Astrocyte of the cerebellum (primary cell): ENCODE measurements at regions not wholly inside any gene's neighbourhood (a gene's known extent, or its start where the extent isn't known, plus 50 kb on each side); places are given as distances from the start of the nearest gene placed in this dataset.

Source experiments
- DNase-seq: peaks from one replicate; pipeline ENCODE4 v3.0.0-alpha.2; 2011; ENCODE audit warnings: low read depth
- H3K4me3 ChIP-seq: 2 replicates; pipeline ENCODE4 v1.5.1; 2011; ENCODE audit warnings: mild to moderate bottlenecking, low read depth, low read length, moderate library complexity
- in situ Hi-C: cut with HindIII; loops from 2 replicates; pipeline ENCODE4 v1.10.0; 2017; ENCODE audit warnings: low sequenced_read_pairs
- TF ChIP-seq, protein P1 (sequence below): IDR thresholded peaks from 2 replicates; pipeline ENCODE4 v1.5.1; 2012; ENCODE audit warnings: low read length, low read depth, moderate library complexity, mild to moderate bottlenecking; ENCODE audit errors: missing control alignments

DNA sequence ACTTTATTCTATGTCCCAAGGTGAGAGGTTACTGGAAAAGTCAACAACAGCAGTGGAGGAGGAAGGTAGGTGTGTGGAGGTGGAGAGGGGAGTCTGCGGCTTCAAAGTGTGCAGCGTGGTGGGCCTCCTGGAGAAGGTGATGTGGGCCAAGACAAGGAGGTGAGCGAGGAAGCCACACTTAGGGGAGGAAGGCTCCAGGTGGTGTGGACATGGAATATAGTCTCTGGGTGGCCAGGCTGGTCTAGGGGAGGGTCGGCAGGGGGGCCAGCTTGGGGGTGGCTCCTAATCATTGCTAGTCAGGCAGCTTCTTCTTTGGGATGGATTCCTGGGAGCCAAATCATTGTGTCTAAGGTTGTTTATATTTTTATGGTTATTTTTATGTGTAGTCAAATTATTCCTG is 111.5 kb upstream of the CDH4 start:
- TF ChIP-seq, protein P1, sequence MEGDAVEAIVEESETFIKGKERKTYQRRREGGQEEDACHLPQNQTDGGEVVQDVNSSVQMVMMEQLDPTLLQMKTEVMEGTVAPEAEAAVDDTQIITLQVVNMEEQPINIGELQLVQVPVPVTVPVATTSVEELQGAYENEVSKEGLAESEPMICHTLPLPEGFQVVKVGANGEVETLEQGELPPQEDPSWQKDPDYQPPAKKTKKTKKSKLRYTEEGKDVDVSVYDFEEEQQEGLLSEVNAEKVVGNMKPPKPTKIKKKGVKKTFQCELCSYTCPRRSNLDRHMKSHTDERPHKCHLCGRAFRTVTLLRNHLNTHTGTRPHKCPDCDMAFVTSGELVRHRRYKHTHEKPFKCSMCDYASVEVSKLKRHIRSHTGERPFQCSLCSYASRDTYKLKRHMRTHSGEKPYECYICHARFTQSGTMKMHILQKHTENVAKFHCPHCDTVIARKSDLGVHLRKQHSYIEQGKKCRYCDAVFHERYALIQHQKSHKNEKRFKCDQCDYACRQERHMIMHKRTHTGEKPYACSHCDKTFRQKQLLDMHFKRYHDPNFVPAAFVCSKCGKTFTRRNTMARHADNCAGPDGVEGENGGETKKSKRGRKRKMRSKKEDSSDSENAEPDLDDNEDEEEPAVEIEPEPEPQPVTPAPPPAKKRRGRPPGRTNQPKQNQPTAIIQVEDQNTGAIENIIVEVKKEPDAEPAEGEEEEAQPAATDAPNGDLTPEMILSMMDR = no peak
- no peak for DNase-seq
- no peak overlapping the region for H3K4me3 ChIP-seq
- in situ Hi-C loops = no loop called here

DNA sequence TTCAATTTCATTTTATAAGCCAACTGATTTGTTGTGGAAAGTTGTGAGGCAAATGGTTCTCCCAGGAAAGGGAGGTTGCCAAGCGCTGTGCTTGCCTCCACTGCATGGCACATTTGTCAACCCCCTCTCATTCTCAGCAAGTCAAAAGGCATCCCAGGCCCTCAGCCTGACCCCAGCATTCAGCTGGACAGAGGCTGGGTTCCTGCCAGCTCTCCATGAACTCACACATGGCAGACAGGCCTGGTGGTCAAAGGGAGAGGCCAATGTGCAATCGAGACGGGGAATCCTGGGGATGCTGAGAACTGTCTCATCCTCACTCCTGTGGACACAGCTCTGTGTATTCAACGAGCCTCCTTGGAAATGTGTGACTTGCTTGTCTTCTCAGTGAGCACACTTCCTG is 106.0 kb upstream of the CDH4 start:
- DNase-seq = no peak
- H3K4me3 ChIP-seq = no peak overlapping the region
- TF ChIP-seq, protein P1 = no peak
- in situ Hi-C loops = no loop called here

DNA sequence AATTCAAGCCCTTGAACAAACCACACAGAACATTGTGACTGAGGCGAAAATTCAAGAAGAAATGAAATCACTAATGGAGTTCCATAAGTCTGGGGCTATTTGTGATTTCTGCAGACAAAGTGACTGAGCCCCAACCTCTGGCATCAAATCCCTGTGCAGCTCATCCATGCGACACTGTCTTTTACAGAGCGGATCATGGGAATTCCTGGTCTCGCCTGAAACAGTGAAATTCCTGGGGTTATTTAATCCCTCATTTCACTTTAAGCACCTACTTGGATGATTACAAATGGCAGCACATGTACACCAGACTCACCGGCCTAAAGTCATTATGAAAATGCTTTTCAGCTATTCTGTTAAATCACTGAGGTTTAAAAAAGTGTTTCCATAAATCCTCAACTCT is 102.4 kb upstream of the CDH4 start:
- in situ Hi-C loops = no loop called here
- TF ChIP-seq, protein P1 = no peak
- no peak overlapping the region for H3K4me3 ChIP-seq
- no peak for DNase-seq

DNA sequence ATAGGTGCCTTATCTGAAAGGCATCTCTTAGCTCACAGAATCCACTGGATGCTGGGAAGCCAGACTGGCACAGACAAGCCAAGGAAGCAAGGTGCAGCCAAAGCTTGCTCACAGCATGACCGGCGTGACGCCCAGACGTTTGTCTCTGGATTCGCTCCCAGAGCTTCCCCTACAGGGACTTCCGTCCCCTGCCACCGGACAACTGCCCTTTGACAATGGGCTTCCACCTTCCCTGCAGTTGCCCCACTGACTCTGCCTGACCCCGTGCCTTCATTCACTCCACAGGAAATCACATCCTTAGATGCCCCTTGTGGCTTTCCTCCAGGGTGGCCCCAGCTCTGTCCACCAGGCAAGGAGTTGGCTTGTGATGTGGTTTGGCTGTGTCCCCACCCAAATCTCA is 94.8 kb upstream of the CDH4 start:
- TF ChIP-seq, protein P1 = no peak
- in situ Hi-C loops = no loop called here
- H3K4me3 ChIP-seq = no peak overlapping the region
- no peak for DNase-seq

DNA sequence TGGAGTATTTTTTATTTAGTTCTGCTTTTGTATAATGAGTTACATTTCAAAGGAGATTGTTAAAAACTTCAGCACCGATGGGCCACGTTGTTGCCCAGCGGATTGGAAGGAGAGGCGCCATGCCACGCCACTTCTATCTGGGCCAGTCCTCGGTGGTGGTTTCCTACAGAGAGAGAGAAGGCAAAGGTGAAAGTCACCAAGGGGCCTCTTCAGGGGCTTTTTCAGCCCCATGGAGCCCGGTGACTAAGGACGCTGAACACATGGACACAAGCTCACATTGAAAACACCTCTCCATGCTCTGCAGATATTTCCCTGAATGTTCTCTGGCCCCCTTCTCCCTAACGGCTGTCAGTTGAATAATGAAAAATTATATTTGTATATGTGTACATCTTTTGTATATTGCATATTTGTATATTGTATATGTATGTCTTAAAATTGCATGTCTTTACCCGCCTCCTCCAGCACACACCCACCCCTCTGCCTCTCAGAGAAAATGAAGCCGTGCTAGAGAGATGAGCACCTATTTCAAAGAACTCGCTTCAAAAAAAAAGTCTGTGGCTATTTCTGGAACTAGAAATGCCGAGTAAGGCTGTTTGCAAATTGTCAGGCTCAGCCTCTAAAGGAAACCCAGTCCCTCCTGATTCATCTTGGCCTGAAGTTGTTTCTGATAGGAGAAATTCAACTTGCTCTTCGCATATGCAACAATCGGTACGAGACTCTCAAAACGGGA is 91.9 kb upstream of the CDH4 start:
- no peak for DNase-seq
- H3K4me3 ChIP-seq = no peak overlapping the region
- TF ChIP-seq, protein P1 = no peak
- in situ Hi-C loops = no loop called here

DNA sequence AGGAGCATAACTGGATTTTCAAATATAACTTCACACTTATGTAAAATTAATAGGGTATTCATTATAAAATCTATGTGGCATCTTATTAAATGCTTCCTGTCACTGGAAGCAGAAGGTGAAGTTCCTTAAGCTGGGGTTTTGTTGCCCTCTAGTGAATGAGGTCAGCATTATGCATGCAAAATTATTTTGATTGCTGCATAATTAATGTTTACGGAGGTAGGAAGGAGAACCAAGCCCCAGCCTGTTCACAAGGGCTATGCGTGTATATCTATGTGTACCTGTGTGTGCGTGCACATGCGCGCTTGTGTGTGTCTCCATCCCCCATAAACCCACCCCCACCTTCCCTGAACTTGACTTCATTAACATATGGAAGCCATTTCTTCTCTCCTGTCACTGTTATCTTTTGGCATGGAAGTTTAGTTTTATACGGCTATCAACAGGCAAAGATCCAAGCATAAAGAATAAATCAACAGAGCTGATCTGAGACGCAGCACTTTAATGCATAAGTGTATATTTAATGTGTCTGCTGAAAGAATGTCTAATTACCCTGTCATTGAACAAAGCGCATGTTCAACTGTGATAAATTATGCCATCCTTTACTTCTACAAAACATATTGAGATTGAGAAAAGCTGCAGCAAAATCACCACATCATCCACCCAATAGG is 90.2 kb upstream of the CDH4 start:
- in situ Hi-C loops = no loop called here
- TF ChIP-seq, protein P1 = no peak
- no peak for DNase-seq
- no peak overlapping the region for H3K4me3 ChIP-seq
